IMR-90 (cell line): ENCODE measurements at regions not wholly inside any gene's neighbourhood (a gene's known extent, or its start where the extent isn't known, plus 50 kb on each side); places are given as distances from the start of the nearest gene placed in this dataset.

Source experiments
- ATAC-seq: fragments of 200-7000 bp; cut with Tn5 transposase; 2 replicates; pipeline ENCODE4 v1.9.1; 2020; ENCODE audit warnings: low read depth, mild to moderate bottlenecking, moderate library complexity
- BruUV-seq: library from RNA; stranded (reverse); fragments of 400-500 nt; replicated peaks from 2 replicates; lab custom pipeline; 2021; lab: Mats Ljungman, UMichigan
- CTCF ChIA-PET: fragments of 300-600 bp; formaldehyde crosslinking; extraction: SDS; loops from one replicate; lab custom pipeline; 2021; ENCODE audit warnings: antibody characterized with exemption; lab: Yijun Ruan, JAX
- POLR2A ChIA-PET: fragments of 300-600 bp; sonication (Branson Sonifier 250); formaldehyde crosslinking; loops from one replicate; lab custom pipeline; 2022; ENCODE audit warnings: antibody characterized with exemption; ENCODE audit not compliant: unreplicated experiment; lab: Charles Lee
- DNase-seq: peaks from one replicate; pipeline ENCODE4 v3.0.0; 2013
- H2AFZ ChIP-seq: replicated peaks from 2 replicates; pipeline ENCODE3; 2013; ENCODE audit warnings: low read length, mild to moderate bottlenecking; ENCODE audit not compliant: poor library complexity
- H2AK5ac ChIP-seq: 2 replicates; pipeline ENCODE4 v1.6.1; 2013; ENCODE audit warnings: low read depth, low read length, inconsistent platforms
- H2AK9ac ChIP-seq: replicated peaks from 2 replicates; pipeline ENCODE3; 2013; ENCODE audit warnings: mild to moderate bottlenecking, low read depth, low read length, moderate library complexity; ENCODE audit not compliant: poor library complexity
- H2BK120ac ChIP-seq: 2 replicates; pipeline ENCODE4 v1.6.1; 2013; ENCODE audit warnings: low read depth, low read length, inconsistent platforms
- H2BK15ac ChIP-seq: 3 replicates; pipeline ENCODE4 v1.6.1; 2013; ENCODE audit warnings: low read depth, low read length, inconsistent platforms
- H2BK20ac ChIP-seq: 2 replicates; pipeline ENCODE4 v1.6.1; 2013; ENCODE audit warnings: low read depth, mild to moderate bottlenecking, inconsistent platforms, low read length, moderate library complexity
- H2BK5ac ChIP-seq: 2 replicates; pipeline ENCODE4 v1.6.1; 2013; ENCODE audit warnings: mild to moderate bottlenecking, low read depth, low read length, inconsistent platforms; ENCODE audit not compliant: poor library complexity, severe bottlenecking
- H3K14ac ChIP-seq: replicated peaks from 2 replicates; pipeline ENCODE4 v1.6.1; 2013; ENCODE audit warnings: low read depth, low read length, inconsistent platforms
- H3K18ac ChIP-seq: 2 replicates; pipeline ENCODE4 v1.6.1; 2013; ENCODE audit warnings: low read depth, low read length, control low read depth
- H3K23ac ChIP-seq: 2 replicates; pipeline ENCODE4 v1.6.1; 2013; ENCODE audit warnings: low read depth, low read length, inconsistent platforms
- H3K27ac ChIP-seq: 2 replicates; pipeline ENCODE4 v1.5.1; 2013; ENCODE audit warnings: mild to moderate bottlenecking, control low read depth, low read length; ENCODE audit not compliant: insufficient read depth
- H3K27me3 ChIP-seq: 2 replicates; pipeline ENCODE4 v1.6.1; 2013; ENCODE audit warnings: low read length; ENCODE audit not compliant: control insufficient read depth, insufficient read depth
- H3K36me3 ChIP-seq: 2 replicates; pipeline ENCODE4 v1.6.1; 2013; ENCODE audit warnings: low read length, mixed read lengths; ENCODE audit not compliant: control insufficient read depth, insufficient read depth
- H3K4ac ChIP-seq: 2 replicates; pipeline ENCODE4 v1.6.1; 2013; ENCODE audit warnings: low read depth, low read length, inconsistent platforms
- H3K4me1 ChIP-seq: 2 replicates; pipeline ENCODE4 v1.6.1; 2013; ENCODE audit warnings: low read length, mixed read lengths; ENCODE audit not compliant: control insufficient read depth, insufficient read depth
- H3K4me2 ChIP-seq: 2 replicates; pipeline ENCODE4 v1.6.1; 2013; ENCODE audit warnings: low read depth, mild to moderate bottlenecking, control low read depth, low read length, moderate library complexity
- H3K4me3 ChIP-seq: 2 replicates; pipeline ENCODE4 v1.5.1; 2013; ENCODE audit warnings: low read depth, mild to moderate bottlenecking, control low read depth, low read length, moderate library complexity; ENCODE audit not compliant: insufficient read depth
- H3K56ac ChIP-seq: 2 replicates; pipeline ENCODE4 v1.6.1; 2013; ENCODE audit warnings: low read length, inconsistent platforms; ENCODE audit not compliant: insufficient read depth; ENCODE audit errors: extremely low read depth
- H3K79me1 ChIP-seq, 2 experiments: 2 replicates each; pipeline ENCODE4 v1.6.1; 2013; ENCODE audit warnings: low read length in 2 of 2, inconsistent platforms in 1 of 2, low read depth in 1 of 2
- H3K9ac ChIP-seq: 2 replicates; pipeline ENCODE4 v1.6.1; 2013; ENCODE audit warnings: low read depth, low read length, control low read depth
- H3K9me1 ChIP-seq: 2 replicates; pipeline ENCODE4 v1.6.1; 2013; ENCODE audit warnings: low read length, inconsistent platforms; ENCODE audit not compliant: insufficient read depth
- H3K9me3 ChIP-seq: 2 replicates; pipeline ENCODE4 v1.6.1; 2013; ENCODE audit warnings: low read length; ENCODE audit not compliant: control insufficient read depth, insufficient read depth
- H4K20me1 ChIP-seq: 2 replicates; pipeline ENCODE4 v1.6.1; 2013; ENCODE audit warnings: low read length, inconsistent platforms; ENCODE audit not compliant: insufficient read depth
- H4K5ac ChIP-seq: 2 replicates; pipeline ENCODE4 v1.6.1; 2013; ENCODE audit warnings: mild to moderate bottlenecking, low read depth, low read length, control low read depth
- H4K8ac ChIP-seq, 2 experiments: 2 replicates each; pipeline ENCODE4 v1.6.1; 2013; ENCODE audit warnings: low read depth in 2 of 2, low read length in 2 of 2, control low read depth in 1 of 2, inconsistent platforms in 1 of 2
- H4K91ac ChIP-seq: 2 replicates; pipeline ENCODE4 v1.6.1; 2013; ENCODE audit warnings: low read depth, low read length, inconsistent platforms; ENCODE audit not compliant: insufficient read depth
- BHLHE40 ChIP-seq: fragments of 150-350 bp; IDR thresholded peaks from 2 replicates; pipeline ENCODE4 v1.6.1; 2016; ENCODE audit warnings: mild to moderate bottlenecking, low read depth, low read length
- CEBPB ChIP-seq: IDR thresholded peaks from 2 replicates; pipeline ENCODE4 v1.6.1; 2012; ENCODE audit warnings: low read depth, low read length, improper control_type of control experiment
- CHD1 ChIP-seq: IDR thresholded peaks from 2 replicates; pipeline ENCODE4 v1.6.1; 2012; ENCODE audit warnings: low read depth, low read length, improper control_type of control experiment
- FOS ChIP-seq: fragments of 150-350 bp; IDR thresholded peaks from 2 replicates; pipeline ENCODE4 v1.6.1; 2016; ENCODE audit warnings: low read depth, low read length
- MAFK ChIP-seq: IDR thresholded peaks from 2 replicates; pipeline ENCODE4 v1.6.1; 2012; ENCODE audit warnings: low read depth, low read length, improper control_type of control experiment
- MAZ ChIP-seq: IDR thresholded peaks from 2 replicates; pipeline ENCODE4 v1.6.1; 2012; ENCODE audit warnings: low read depth, mild to moderate bottlenecking, low read length, improper control_type of control experiment, moderate library complexity, borderline replicate concordance
- MXI1 ChIP-seq: IDR thresholded peaks from 2 replicates; pipeline ENCODE4 v1.6.1; 2012; ENCODE audit warnings: low read depth, mild to moderate bottlenecking, low read length, moderate library complexity, borderline replicate concordance
- NFE2L2 ChIP-seq: fragments of 150-350 bp; IDR thresholded peaks from 2 replicates; pipeline ENCODE4 v1.6.1; 2016; ENCODE audit warnings: low read depth, mild to moderate bottlenecking, low read length
- POLR2A ChIP-seq: IDR thresholded peaks from 2 replicates; pipeline ENCODE4 v1.6.1; 2012; ENCODE audit warnings: mild to moderate bottlenecking, low read depth, low read length
- RAD21 ChIP-seq: IDR thresholded peaks from 2 replicates; pipeline ENCODE4 v1.6.1; 2012; ENCODE audit warnings: low read length, improper control_type of control experiment
- RCOR1 ChIP-seq: IDR thresholded peaks from 2 replicates; pipeline ENCODE4 v1.6.1; 2012; ENCODE audit warnings: mild to moderate bottlenecking, low read length, improper control_type of control experiment; ENCODE audit not compliant: insufficient replicate concordance
- RFX5 ChIP-seq: IDR thresholded peaks from 2 replicates; pipeline ENCODE4 v1.8.0; 2012; ENCODE audit warnings: low read depth, mild to moderate bottlenecking, low read length, moderate library complexity
- SMC3 ChIP-seq: fragments of 150-350 bp; IDR thresholded peaks from 2 replicates; pipeline ENCODE4 v1.6.1; 2016; ENCODE audit warnings: low read depth, mild to moderate bottlenecking, antibody characterized with exemption, low read length, moderate library complexity
- WGBS, 2 experiments: methylation state at CpG; one replicate each; pipeline versions ENCODE4 v1.1.5 to v1.1.7; 2013; ENCODE audit warnings: missing lambda C conversion rate in 2 of 2; ENCODE audit not compliant: insufficient read length in 1 of 2; ENCODE audit errors: extremely low coverage in 2 of 2; 5-methylcytosine and 5-hydroxymethylcytosine counted together
- dilution Hi-C: fragments of 300-500 bp; cut with HindIII; formaldehyde crosslinking; loops from one replicate; pipeline ENCODE4 v1.14.3; 2018; ENCODE audit warnings: low sequenced_read_pairs; ENCODE audit not compliant: unreplicated experiment
- in situ Hi-C: fragments of 300-500 bp; cut with MboI; formaldehyde crosslinking; loops from 3 replicates; pipeline ENCODE4 v1.14.3; 2019; ENCODE audit warnings: low sequenced_read_pairs, inconsistent platforms, mixed read lengths
- intact Hi-C: fragments of 100-400 bp; cut with micrococcal nuclease; formaldehyde crosslinking; loops from 2 replicates; pipeline ENCODE4 v1.10.0; 2022
- TF ChIP-seq, protein P1 (sequence below): fragments of 150-350 bp; IDR thresholded peaks from 2 replicates; pipeline ENCODE4 v1.6.1; 2016; ENCODE audit warnings: low read depth, mild to moderate bottlenecking, low read length, moderate library complexity, borderline replicate concordance
- TF ChIP-seq, protein P2 (sequence below): conservative IDR thresholded peaks from 2 replicates; pipeline ENCODE4 v1.5.1; 2012; ENCODE audit warnings: mild to moderate bottlenecking, low read depth, low read length, improper control_type of control experiment
- TF ChIP-seq, protein P3 (sequence below): fragments of 150-350 bp; IDR thresholded peaks from 2 replicates; pipeline ENCODE4 v1.6.1; 2017; ENCODE audit warnings: mild to moderate bottlenecking, antibody characterized with exemption, low read length, low read depth

- dilution Hi-C loops (no loop called here), in situ Hi-C loops (no loop called here), intact Hi-C loops (no loop called here)
- ChIA-PET POLR2A (no interaction called here), CTCF (interaction anchor here (0.7 kb wide), 1 partner anchor 21 kb away, joined by 9 read pairs; no protein-coding TSS in a partner anchor)
- Histone ChIP-seq H3K56ac (no peak overlapping the region), H2AFZ (no peak overlapping the region), H3K27me3 (no peaks in the 10 kb centered on the region), H3K4me3 (no peak overlapping the region), H3K27ac (no peak overlapping the region), H4K8ac (no peak overlapping the region), H3K14ac (no peak overlapping the region), H3K79me1 (no peaks in the 10 kb centered on the region), H3K9me3 (peaks cover 12% of the 10 kb centered on the region), H4K5ac (no peak overlapping the region), H2BK120ac (no peak overlapping the region), H2AK9ac (no peak overlapping the region), H2BK20ac (no peak overlapping the region), H3K9me1 (no peaks in the 10 kb centered on the region), H3K4me2 (no peak overlapping the region), H3K18ac (no peak overlapping the region), H4K91ac (no peak overlapping the region), H3K36me3 (no peaks in the 10 kb centered on the region), H2BK5ac (no peak overlapping the region), H3K4me1 (no peaks in the 10 kb centered on the region), H2AK5ac (no peak overlapping the region), H2BK15ac (no peak overlapping the region), H3K9ac (no peak overlapping the region), H3K4ac (no peak overlapping the region), H3K23ac (no peak overlapping the region), H4K20me1 (no peaks in the 10 kb centered on the region)
- TF ChIP-seq FOS (no peak), BHLHE40 (no peak), CEBPB (no peak), POLR2A (no peak), RFX5 (no peak), MAFK (no peak), RCOR1 (no peak), SMC3 (no peak), NFE2L2 (no peak), RAD21 (no peak), MAZ (no peak), MXI1 (no peak), CHD1 (no peak)
- TF ChIP-seq, protein P1, sequence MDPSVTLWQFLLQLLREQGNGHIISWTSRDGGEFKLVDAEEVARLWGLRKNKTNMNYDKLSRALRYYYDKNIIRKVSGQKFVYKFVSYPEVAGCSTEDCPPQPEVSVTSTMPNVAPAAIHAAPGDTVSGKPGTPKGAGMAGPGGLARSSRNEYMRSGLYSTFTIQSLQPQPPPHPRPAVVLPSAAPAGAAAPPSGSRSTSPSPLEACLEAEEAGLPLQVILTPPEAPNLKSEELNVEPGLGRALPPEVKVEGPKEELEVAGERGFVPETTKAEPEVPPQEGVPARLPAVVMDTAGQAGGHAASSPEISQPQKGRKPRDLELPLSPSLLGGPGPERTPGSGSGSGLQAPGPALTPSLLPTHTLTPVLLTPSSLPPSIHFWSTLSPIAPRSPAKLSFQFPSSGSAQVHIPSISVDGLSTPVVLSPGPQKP, result no peak
- TF ChIP-seq, protein P2, sequence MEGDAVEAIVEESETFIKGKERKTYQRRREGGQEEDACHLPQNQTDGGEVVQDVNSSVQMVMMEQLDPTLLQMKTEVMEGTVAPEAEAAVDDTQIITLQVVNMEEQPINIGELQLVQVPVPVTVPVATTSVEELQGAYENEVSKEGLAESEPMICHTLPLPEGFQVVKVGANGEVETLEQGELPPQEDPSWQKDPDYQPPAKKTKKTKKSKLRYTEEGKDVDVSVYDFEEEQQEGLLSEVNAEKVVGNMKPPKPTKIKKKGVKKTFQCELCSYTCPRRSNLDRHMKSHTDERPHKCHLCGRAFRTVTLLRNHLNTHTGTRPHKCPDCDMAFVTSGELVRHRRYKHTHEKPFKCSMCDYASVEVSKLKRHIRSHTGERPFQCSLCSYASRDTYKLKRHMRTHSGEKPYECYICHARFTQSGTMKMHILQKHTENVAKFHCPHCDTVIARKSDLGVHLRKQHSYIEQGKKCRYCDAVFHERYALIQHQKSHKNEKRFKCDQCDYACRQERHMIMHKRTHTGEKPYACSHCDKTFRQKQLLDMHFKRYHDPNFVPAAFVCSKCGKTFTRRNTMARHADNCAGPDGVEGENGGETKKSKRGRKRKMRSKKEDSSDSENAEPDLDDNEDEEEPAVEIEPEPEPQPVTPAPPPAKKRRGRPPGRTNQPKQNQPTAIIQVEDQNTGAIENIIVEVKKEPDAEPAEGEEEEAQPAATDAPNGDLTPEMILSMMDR, result no peak
- TF ChIP-seq, protein P3, sequence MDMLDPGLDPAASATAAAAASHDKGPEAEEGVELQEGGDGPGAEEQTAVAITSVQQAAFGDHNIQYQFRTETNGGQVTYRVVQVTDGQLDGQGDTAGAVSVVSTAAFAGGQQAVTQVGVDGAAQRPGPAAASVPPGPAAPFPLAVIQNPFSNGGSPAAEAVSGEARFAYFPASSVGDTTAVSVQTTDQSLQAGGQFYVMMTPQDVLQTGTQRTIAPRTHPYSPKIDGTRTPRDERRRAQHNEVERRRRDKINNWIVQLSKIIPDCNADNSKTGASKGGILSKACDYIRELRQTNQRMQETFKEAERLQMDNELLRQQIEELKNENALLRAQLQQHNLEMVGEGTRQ, result no peak
- no TSS peak for BruUV-seq
- DNase-seq, result no peak
- ATAC-seq, result no peak
- WGBS, 2 experiments, result 35% methylated on average over 3 of the region's 6 CpGs; no CpG with 5 or more reads in 1 of the 2 experiments
Observed at GRCh38 chr12:125889742-125890141, 824.5 kb downstream of the AACS start.
